ENCODE measurements at regions not wholly inside any gene's neighbourhood (a gene's known extent, or its start where the extent isn't known, plus 50 kb on each side); places are given as distances from the start of the nearest gene placed in this dataset.

DNA sequence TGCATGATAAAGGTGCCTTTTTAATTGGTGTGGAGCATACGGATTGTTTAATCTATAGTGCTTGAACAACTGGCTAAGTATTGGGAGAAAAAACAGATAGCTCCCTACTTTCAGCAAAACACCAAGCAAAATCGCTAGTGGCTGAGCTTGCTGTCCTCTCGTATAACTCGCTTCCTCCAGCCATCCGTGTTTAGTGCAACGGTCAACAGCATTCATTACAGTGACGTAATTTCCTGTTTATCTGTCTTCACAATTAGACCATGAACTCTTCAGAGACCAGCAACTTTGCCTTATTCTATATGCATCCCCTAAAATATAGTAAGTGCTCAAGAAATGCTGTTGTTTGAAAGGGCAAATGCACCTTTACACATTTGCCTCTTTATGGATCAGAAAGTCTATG, 511.9 kb downstream of the HAPSTR1 start:
- TF ChIP-seq, protein P1, sequence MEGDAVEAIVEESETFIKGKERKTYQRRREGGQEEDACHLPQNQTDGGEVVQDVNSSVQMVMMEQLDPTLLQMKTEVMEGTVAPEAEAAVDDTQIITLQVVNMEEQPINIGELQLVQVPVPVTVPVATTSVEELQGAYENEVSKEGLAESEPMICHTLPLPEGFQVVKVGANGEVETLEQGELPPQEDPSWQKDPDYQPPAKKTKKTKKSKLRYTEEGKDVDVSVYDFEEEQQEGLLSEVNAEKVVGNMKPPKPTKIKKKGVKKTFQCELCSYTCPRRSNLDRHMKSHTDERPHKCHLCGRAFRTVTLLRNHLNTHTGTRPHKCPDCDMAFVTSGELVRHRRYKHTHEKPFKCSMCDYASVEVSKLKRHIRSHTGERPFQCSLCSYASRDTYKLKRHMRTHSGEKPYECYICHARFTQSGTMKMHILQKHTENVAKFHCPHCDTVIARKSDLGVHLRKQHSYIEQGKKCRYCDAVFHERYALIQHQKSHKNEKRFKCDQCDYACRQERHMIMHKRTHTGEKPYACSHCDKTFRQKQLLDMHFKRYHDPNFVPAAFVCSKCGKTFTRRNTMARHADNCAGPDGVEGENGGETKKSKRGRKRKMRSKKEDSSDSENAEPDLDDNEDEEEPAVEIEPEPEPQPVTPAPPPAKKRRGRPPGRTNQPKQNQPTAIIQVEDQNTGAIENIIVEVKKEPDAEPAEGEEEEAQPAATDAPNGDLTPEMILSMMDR (IDR thresholded peaks at IDR 0.05): no peak
- no peak for TF ChIP-seq POLR2A (IDR thresholded peaks at IDR 0.05)

All from sigmoid colon (tissue), 3 donors.